OCI-LY7 (cell line): ENCODE measurements at regions not wholly inside any gene's neighbourhood (a gene's known extent, or its start where the extent isn't known, plus 50 kb on each side); places are given as distances from the start of the nearest gene placed in this dataset.

Experiments
- BruUV-seq: library from RNA; stranded (reverse); fragments of 400-500 nt; replicated peaks from 2 replicates; lab custom pipeline; 2021; lab: Mats Ljungman, UMichigan
- CTCF ChIA-PET: fragments of 300-600 bp; sonication (Branson Sonifier 250); formaldehyde crosslinking; loops from one replicate; lab custom pipeline; 2022; ENCODE audit warnings: antibody characterized with exemption; ENCODE audit not compliant: unreplicated experiment; lab: Charles Lee
- POLR2A ChIA-PET: fragments of 300-600 bp; sonication (Branson Sonifier 250); formaldehyde crosslinking; loops from one replicate; lab custom pipeline; 2022; ENCODE audit warnings: antibody characterized with exemption; lab: Charles Lee
- DNase-seq: peaks from one replicate; pipeline ENCODE4 v3.0.0-alpha.2; 2015; ENCODE audit warnings: low spot score
- H2AFZ ChIP-seq: fragments of 200-600 bp; sonication (generic), shearing (Covaris generic); 2 replicates; pipeline ENCODE4 v1.6.1; 2014; ENCODE audit warnings: mild to moderate bottlenecking, antibody characterized with exemption, low read length, moderate library complexity
- H3K27ac ChIP-seq: fragments of 200-600 bp; sonication (generic); 2 replicates; pipeline ENCODE4 v1.5.1; 2014; ENCODE audit warnings: mixed run types, low read depth, mild to moderate bottlenecking, moderate library complexity, low read length, inconsistent platforms; ENCODE audit not compliant: poor library complexity, severe bottlenecking
- H3K36me3 ChIP-seq: fragments of 200-600 bp; sonication (generic); 2 replicates; pipeline ENCODE4 v1.6.1; 2014; ENCODE audit warnings: mild to moderate bottlenecking, antibody characterized with exemption, low read length, moderate library complexity, mixed read lengths; ENCODE audit not compliant: insufficient read depth
- H3K4me1 ChIP-seq: fragments of 200-600 bp; sonication (generic); 2 replicates; pipeline ENCODE4 v1.5.1; 2014; ENCODE audit warnings: mild to moderate bottlenecking, low read length; ENCODE audit not compliant: insufficient read depth, poor library complexity, severe bottlenecking
- H3K4me2 ChIP-seq: fragments of 200-600 bp; sonication (generic); 2 replicates; pipeline ENCODE4 v1.6.1; 2014; ENCODE audit warnings: mild to moderate bottlenecking, low read length
- H3K4me3 ChIP-seq: fragments of 200-600 bp; sonication (generic); 2 replicates; pipeline ENCODE4 v1.5.1; 2014; ENCODE audit warnings: mild to moderate bottlenecking, low read depth, low read length; ENCODE audit not compliant: poor library complexity, severe bottlenecking
- H3K79me2 ChIP-seq: fragments of 200-600 bp; sonication (generic); 2 replicates; pipeline ENCODE4 v1.6.1; 2016; ENCODE audit warnings: low read depth, mild to moderate bottlenecking, low read length, moderate library complexity, mixed read lengths; ENCODE audit not compliant: insufficient read depth
- H3K9me2 ChIP-seq: fragments of 200-600 bp; sonication (generic); 2 replicates; pipeline ENCODE4 v1.6.1; 2016; ENCODE audit warnings: mild to moderate bottlenecking, low read length, mixed read lengths; ENCODE audit not compliant: insufficient read depth
- H3K9me3 ChIP-seq: fragments of 200-600 bp; sonication (generic); 2 replicates; pipeline ENCODE4 v1.6.1; 2014; ENCODE audit warnings: mild to moderate bottlenecking, mixed run types, low read length, mixed read lengths
- H4K20me1 ChIP-seq: fragments of 200-600 bp; sonication (generic); 2 replicates; pipeline ENCODE4 v1.6.1; 2014; ENCODE audit warnings: mild to moderate bottlenecking, antibody characterized with exemption, low read length, moderate library complexity, mixed read lengths; ENCODE audit not compliant: insufficient read depth
- EZH2phosphoT487 ChIP-seq: fragments of 200-600 bp; sonication (generic); IDR thresholded peaks from 2 replicates; pipeline ENCODE4 v1.6.1; 2018; ENCODE audit warnings: low read depth, borderline replicate concordance, mild to moderate bottlenecking, mixed run types, antibody characterized with exemption, low read length, moderate library complexity, mixed read lengths
- intact Hi-C: fragments of 100-400 bp; cut with micrococcal nuclease; formaldehyde crosslinking; loops from one replicate; pipeline ENCODE4 v1.10.0; 2022; ENCODE audit not compliant: unreplicated experiment
- TF ChIP-seq, protein P1 (sequence below): fragments of 200-600 bp; sonication (generic); conservative IDR thresholded peaks from 2 replicates; pipeline ENCODE4 v1.5.1; 2014; ENCODE audit warnings: mild to moderate bottlenecking, antibody characterized with exemption, low read length, moderate library complexity, mixed read lengths

DNA sequence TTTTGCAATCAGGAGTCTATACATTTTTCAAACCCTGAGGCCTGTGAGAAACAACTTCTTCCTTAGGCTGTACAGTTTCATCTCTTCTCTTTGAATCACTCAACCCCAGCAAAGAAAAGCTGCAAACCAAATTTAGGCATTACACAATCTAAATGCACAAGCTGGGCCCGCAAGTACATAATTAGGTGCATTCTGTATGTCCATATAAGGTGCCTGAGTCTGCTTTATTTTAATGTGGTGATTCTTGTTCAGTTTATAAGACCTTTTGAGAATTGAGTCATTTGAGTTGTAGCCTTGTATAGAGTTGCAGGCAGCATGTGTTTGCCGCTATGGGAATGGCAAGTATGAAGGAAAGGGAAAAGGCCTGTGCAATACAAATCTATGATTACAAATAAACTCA is 709.6 kb upstream of the MARCKS start:
- intact Hi-C loops, result no loop called here
- H3K36me3 ChIP-seq, result no peaks in the 10 kb centered on the region
- H3K9me3 ChIP-seq, result no peaks in the 10 kb centered on the region
- no peaks in the 10 kb centered on the region for H3K4me1 ChIP-seq
- H3K4me2 ChIP-seq, result no peak overlapping the region
- no peak for TF ChIP-seq EZH2phosphoT487
- TF ChIP-seq, protein P1, sequence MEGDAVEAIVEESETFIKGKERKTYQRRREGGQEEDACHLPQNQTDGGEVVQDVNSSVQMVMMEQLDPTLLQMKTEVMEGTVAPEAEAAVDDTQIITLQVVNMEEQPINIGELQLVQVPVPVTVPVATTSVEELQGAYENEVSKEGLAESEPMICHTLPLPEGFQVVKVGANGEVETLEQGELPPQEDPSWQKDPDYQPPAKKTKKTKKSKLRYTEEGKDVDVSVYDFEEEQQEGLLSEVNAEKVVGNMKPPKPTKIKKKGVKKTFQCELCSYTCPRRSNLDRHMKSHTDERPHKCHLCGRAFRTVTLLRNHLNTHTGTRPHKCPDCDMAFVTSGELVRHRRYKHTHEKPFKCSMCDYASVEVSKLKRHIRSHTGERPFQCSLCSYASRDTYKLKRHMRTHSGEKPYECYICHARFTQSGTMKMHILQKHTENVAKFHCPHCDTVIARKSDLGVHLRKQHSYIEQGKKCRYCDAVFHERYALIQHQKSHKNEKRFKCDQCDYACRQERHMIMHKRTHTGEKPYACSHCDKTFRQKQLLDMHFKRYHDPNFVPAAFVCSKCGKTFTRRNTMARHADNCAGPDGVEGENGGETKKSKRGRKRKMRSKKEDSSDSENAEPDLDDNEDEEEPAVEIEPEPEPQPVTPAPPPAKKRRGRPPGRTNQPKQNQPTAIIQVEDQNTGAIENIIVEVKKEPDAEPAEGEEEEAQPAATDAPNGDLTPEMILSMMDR, result no peak
- H3K79me2 ChIP-seq, result no peaks in the 10 kb centered on the region
- ChIA-PET CTCF (no interaction called here), POLR2A (interaction anchor here (0.6 kb wide), 1 partner anchor 12 kb away, joined by 3 read pairs; no protein-coding TSS in a partner anchor)
- BruUV-seq, result no TSS peak
- no peak overlapping the region for H2AFZ ChIP-seq
- H3K4me3 ChIP-seq, result no peak overlapping the region
- DNase-seq, result no peak
- H4K20me1 ChIP-seq, result no peaks in the 10 kb centered on the region
- H3K27ac ChIP-seq, result no peak overlapping the region
- no peaks in the 10 kb centered on the region for H3K9me2 ChIP-seq

DNA sequence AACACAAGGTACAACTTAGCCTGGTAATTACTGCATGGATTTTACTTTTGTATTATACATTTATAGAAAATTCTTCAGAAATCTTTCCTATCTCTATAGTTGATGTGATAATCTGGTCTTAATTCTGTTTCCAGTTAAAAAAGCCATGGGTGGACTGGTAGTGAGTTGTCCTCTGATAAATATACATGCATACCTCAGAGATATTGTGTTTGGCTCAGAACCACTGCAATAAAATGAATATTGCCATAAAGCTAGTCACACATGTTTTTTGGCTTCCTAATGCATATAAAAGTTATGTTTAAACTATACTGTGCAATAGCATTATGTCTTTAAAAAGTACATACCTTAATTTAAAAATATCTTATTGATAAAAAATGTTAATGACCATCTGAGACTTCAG is 708.6 kb upstream of the MARCKS start:
- ChIA-PET POLR2A (no interaction called here), CTCF (no interaction called here)
- Histone ChIP-seq H3K4me3 (no peak overlapping the region), H4K20me1 (no peaks in the 10 kb centered on the region), H3K79me2 (no peaks in the 10 kb centered on the region), H2AFZ (no peak overlapping the region), H3K9me3 (no peaks in the 10 kb centered on the region), H3K4me2 (no peak overlapping the region), H3K27ac (no peak overlapping the region), H3K36me3 (no peaks in the 10 kb centered on the region), H3K9me2 (no peaks in the 10 kb centered on the region), H3K4me1 (no peaks in the 10 kb centered on the region)
- TF ChIP-seq EZH2phosphoT487, result no peak
- intact Hi-C loops, result no loop called here
- no TSS peak for BruUV-seq
- no peak for DNase-seq

DNA sequence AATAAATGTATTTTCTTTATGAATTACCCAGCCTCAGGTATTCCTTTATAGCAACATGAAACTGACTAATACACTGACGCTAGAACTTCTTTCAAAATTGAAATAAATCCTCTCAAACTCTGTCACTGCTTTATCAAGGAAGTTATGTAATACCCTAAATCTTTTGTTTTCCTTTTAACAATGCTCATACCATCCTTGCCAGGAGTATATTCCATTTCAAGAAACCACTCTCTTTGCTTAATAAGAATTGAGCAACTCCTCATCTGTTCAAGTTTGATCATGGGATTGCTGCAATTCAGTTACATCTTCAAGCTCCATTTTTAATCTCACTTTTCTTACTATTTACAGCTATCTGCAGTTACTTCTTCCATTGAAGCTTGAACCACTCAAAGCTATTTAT is 707.6 kb upstream of the MARCKS start:
- intact Hi-C loops, result no loop called here
- no peaks in the 10 kb centered on the region for H3K9me2 ChIP-seq
- no peak overlapping the region for H3K27ac ChIP-seq
- no peaks in the 10 kb centered on the region for H3K4me1 ChIP-seq
- TF ChIP-seq, protein P1, result no peak
- TF ChIP-seq EZH2phosphoT487, result no peak
- ChIA-PET CTCF (no interaction called here), POLR2A (no interaction called here)
- H2AFZ ChIP-seq, result no peak overlapping the region
- no TSS peak for BruUV-seq
- H3K36me3 ChIP-seq, result no peaks in the 10 kb centered on the region
- H3K4me3 ChIP-seq, result no peak overlapping the region
- H3K9me3 ChIP-seq, result no peaks in the 10 kb centered on the region
- H4K20me1 ChIP-seq, result no peaks in the 10 kb centered on the region
- H3K79me2 ChIP-seq, result no peaks in the 10 kb centered on the region
- H3K4me2 ChIP-seq, result no peak overlapping the region
- no peak for DNase-seq
